IMR-90 (cell line): ENCODE measurements at regions not wholly inside any gene's neighbourhood (a gene's known extent, or its start where the extent isn't known, plus 50 kb on each side); places are given as distances from the start of the nearest gene placed in this dataset.

Source experiments
- ATAC-seq: fragments of 200-7000 bp; cut with Tn5 transposase; 2 replicates; pipeline ENCODE4 v1.9.1; 2020; ENCODE audit warnings: low read depth, mild to moderate bottlenecking, moderate library complexity
- BruUV-seq: library from RNA; stranded (reverse); fragments of 400-500 nt; replicated peaks from 2 replicates; lab custom pipeline; 2021; lab: Mats Ljungman, UMichigan
- CTCF ChIA-PET: fragments of 300-600 bp; formaldehyde crosslinking; extraction: SDS; loops from one replicate; lab custom pipeline; 2021; ENCODE audit warnings: antibody characterized with exemption; lab: Yijun Ruan, JAX
- POLR2A ChIA-PET: fragments of 300-600 bp; sonication (Branson Sonifier 250); formaldehyde crosslinking; loops from one replicate; lab custom pipeline; 2022; ENCODE audit warnings: antibody characterized with exemption; ENCODE audit not compliant: unreplicated experiment; lab: Charles Lee
- DNase-seq: peaks from one replicate; pipeline ENCODE4 v3.0.0; 2013
- H2AFZ ChIP-seq: replicated peaks from 2 replicates; pipeline ENCODE3; 2013; ENCODE audit warnings: low read length, mild to moderate bottlenecking; ENCODE audit not compliant: poor library complexity
- H2AK5ac ChIP-seq: 2 replicates; pipeline ENCODE4 v1.6.1; 2013; ENCODE audit warnings: low read depth, low read length, inconsistent platforms
- H2AK9ac ChIP-seq: replicated peaks from 2 replicates; pipeline ENCODE3; 2013; ENCODE audit warnings: mild to moderate bottlenecking, low read depth, low read length, moderate library complexity; ENCODE audit not compliant: poor library complexity
- H2BK120ac ChIP-seq: 2 replicates; pipeline ENCODE4 v1.6.1; 2013; ENCODE audit warnings: low read depth, low read length, inconsistent platforms
- H2BK15ac ChIP-seq: 3 replicates; pipeline ENCODE4 v1.6.1; 2013; ENCODE audit warnings: low read depth, low read length, inconsistent platforms
- H2BK20ac ChIP-seq: 2 replicates; pipeline ENCODE4 v1.6.1; 2013; ENCODE audit warnings: low read depth, mild to moderate bottlenecking, inconsistent platforms, low read length, moderate library complexity
- H2BK5ac ChIP-seq: 2 replicates; pipeline ENCODE4 v1.6.1; 2013; ENCODE audit warnings: mild to moderate bottlenecking, low read depth, low read length, inconsistent platforms; ENCODE audit not compliant: poor library complexity, severe bottlenecking
- H3K14ac ChIP-seq: replicated peaks from 2 replicates; pipeline ENCODE4 v1.6.1; 2013; ENCODE audit warnings: low read depth, low read length, inconsistent platforms
- H3K18ac ChIP-seq: 2 replicates; pipeline ENCODE4 v1.6.1; 2013; ENCODE audit warnings: low read depth, low read length, control low read depth
- H3K23ac ChIP-seq: 2 replicates; pipeline ENCODE4 v1.6.1; 2013; ENCODE audit warnings: low read depth, low read length, inconsistent platforms
- H3K27ac ChIP-seq: 2 replicates; pipeline ENCODE4 v1.5.1; 2013; ENCODE audit warnings: mild to moderate bottlenecking, control low read depth, low read length; ENCODE audit not compliant: insufficient read depth
- H3K27me3 ChIP-seq: 2 replicates; pipeline ENCODE4 v1.6.1; 2013; ENCODE audit warnings: low read length; ENCODE audit not compliant: control insufficient read depth, insufficient read depth
- H3K36me3 ChIP-seq: 2 replicates; pipeline ENCODE4 v1.6.1; 2013; ENCODE audit warnings: low read length, mixed read lengths; ENCODE audit not compliant: control insufficient read depth, insufficient read depth
- H3K4ac ChIP-seq: 2 replicates; pipeline ENCODE4 v1.6.1; 2013; ENCODE audit warnings: low read depth, low read length, inconsistent platforms
- H3K4me1 ChIP-seq: 2 replicates; pipeline ENCODE4 v1.6.1; 2013; ENCODE audit warnings: low read length, mixed read lengths; ENCODE audit not compliant: control insufficient read depth, insufficient read depth
- H3K4me2 ChIP-seq: 2 replicates; pipeline ENCODE4 v1.6.1; 2013; ENCODE audit warnings: low read depth, mild to moderate bottlenecking, control low read depth, low read length, moderate library complexity
- H3K4me3 ChIP-seq: 2 replicates; pipeline ENCODE4 v1.5.1; 2013; ENCODE audit warnings: low read depth, mild to moderate bottlenecking, control low read depth, low read length, moderate library complexity; ENCODE audit not compliant: insufficient read depth
- H3K56ac ChIP-seq: 2 replicates; pipeline ENCODE4 v1.6.1; 2013; ENCODE audit warnings: low read length, inconsistent platforms; ENCODE audit not compliant: insufficient read depth; ENCODE audit errors: extremely low read depth
- H3K79me1 ChIP-seq, 2 experiments: 2 replicates each; pipeline ENCODE4 v1.6.1; 2013; ENCODE audit warnings: low read length in 2 of 2, inconsistent platforms in 1 of 2, low read depth in 1 of 2
- H3K9ac ChIP-seq: 2 replicates; pipeline ENCODE4 v1.6.1; 2013; ENCODE audit warnings: low read depth, low read length, control low read depth
- H3K9me1 ChIP-seq: 2 replicates; pipeline ENCODE4 v1.6.1; 2013; ENCODE audit warnings: low read length, inconsistent platforms; ENCODE audit not compliant: insufficient read depth
- H3K9me3 ChIP-seq: 2 replicates; pipeline ENCODE4 v1.6.1; 2013; ENCODE audit warnings: low read length; ENCODE audit not compliant: control insufficient read depth, insufficient read depth
- H4K20me1 ChIP-seq: 2 replicates; pipeline ENCODE4 v1.6.1; 2013; ENCODE audit warnings: low read length, inconsistent platforms; ENCODE audit not compliant: insufficient read depth
- H4K5ac ChIP-seq: 2 replicates; pipeline ENCODE4 v1.6.1; 2013; ENCODE audit warnings: mild to moderate bottlenecking, low read depth, low read length, control low read depth
- H4K8ac ChIP-seq, 2 experiments: 2 replicates each; pipeline ENCODE4 v1.6.1; 2013; ENCODE audit warnings: low read depth in 2 of 2, low read length in 2 of 2, control low read depth in 1 of 2, inconsistent platforms in 1 of 2
- H4K91ac ChIP-seq: 2 replicates; pipeline ENCODE4 v1.6.1; 2013; ENCODE audit warnings: low read depth, low read length, inconsistent platforms; ENCODE audit not compliant: insufficient read depth
- BHLHE40 ChIP-seq: fragments of 150-350 bp; IDR thresholded peaks from 2 replicates; pipeline ENCODE4 v1.6.1; 2016; ENCODE audit warnings: mild to moderate bottlenecking, low read depth, low read length
- MAFK ChIP-seq: IDR thresholded peaks from 2 replicates; pipeline ENCODE4 v1.6.1; 2012; ENCODE audit warnings: low read depth, low read length, improper control_type of control experiment
- RAD21 ChIP-seq: IDR thresholded peaks from 2 replicates; pipeline ENCODE4 v1.6.1; 2012; ENCODE audit warnings: low read length, improper control_type of control experiment
- WGBS, 2 experiments: methylation state at CpG; one replicate each; pipeline versions ENCODE4 v1.1.5 to v1.1.7; 2013; ENCODE audit warnings: missing lambda C conversion rate in 2 of 2; ENCODE audit not compliant: insufficient read length in 1 of 2; ENCODE audit errors: extremely low coverage in 2 of 2; 5-methylcytosine and 5-hydroxymethylcytosine counted together
- dilution Hi-C: fragments of 300-500 bp; cut with HindIII; formaldehyde crosslinking; loops from one replicate; pipeline ENCODE4 v1.14.3; 2018; ENCODE audit warnings: low sequenced_read_pairs; ENCODE audit not compliant: unreplicated experiment
- in situ Hi-C: fragments of 300-500 bp; cut with MboI; formaldehyde crosslinking; loops from 3 replicates; pipeline ENCODE4 v1.14.3; 2019; ENCODE audit warnings: low sequenced_read_pairs, inconsistent platforms, mixed read lengths
- intact Hi-C: fragments of 100-400 bp; cut with micrococcal nuclease; formaldehyde crosslinking; loops from 2 replicates; pipeline ENCODE4 v1.10.0; 2022

DNA sequence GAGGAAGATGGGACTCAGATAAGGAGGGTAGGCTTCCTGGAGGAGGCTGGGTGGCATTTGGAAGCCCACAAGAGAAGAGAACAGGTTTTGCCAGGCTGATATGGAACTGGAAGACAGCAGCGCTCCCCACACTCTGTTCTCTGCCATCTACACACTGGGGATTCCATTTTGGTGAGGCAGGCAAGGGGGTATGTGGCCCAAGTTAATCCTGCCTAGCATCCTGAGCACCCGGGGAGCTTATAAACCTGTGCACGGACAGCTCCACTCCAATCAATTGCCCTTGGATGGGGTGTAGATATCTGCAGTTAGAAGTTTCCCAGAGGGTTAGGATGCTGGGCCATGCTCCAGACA is 158.8 kb downstream of the MACROH2A1 start:
- peak overlapping the region; percentile 55 for H3K4ac ChIP-seq
- H4K8ac ChIP-seq, result peak overlapping the region in 1 of 2 experiments; percentile 49; a peak in 1 of 4 replicates
- no peak overlapping the region for H3K4me3 ChIP-seq
- in situ Hi-C loops, result no loop called here
- H4K91ac ChIP-seq, result peak overlapping the region; percentile 62; the same call in 1 of the 2 replicates
- H3K27me3 ChIP-seq, result peaks cover 2% of the 10 kb centered on the region; the same call in 1 of the 2 replicates
- no peak overlapping the region for H3K56ac ChIP-seq
- intact Hi-C loops, result no loop called here
- 0 out of 2 replicates have a peak overlapping the region, but pooled peaks have one; percentile 34 for H4K5ac ChIP-seq
- no peaks in the 10 kb centered on the region for H3K9me3 ChIP-seq
- H2BK5ac ChIP-seq, result no peak overlapping the region
- H2AK9ac ChIP-seq, result peak overlapping the region; percentile 56
- peak overlapping the region; percentile 33; the same call in 1 of the 2 replicates for H3K23ac ChIP-seq
- TF ChIP-seq RAD21, result no peak
- no peak for TF ChIP-seq BHLHE40
- no peak for TF ChIP-seq MAFK
- ChIA-PET POLR2A (no interaction called here), CTCF (interaction anchor here (1.3 kb wide), 1 partner anchor 31 kb away, joined by 5 read pairs; no protein-coding TSS in a partner anchor)
- dilution Hi-C loops, result no loop called here
- H3K4me2 ChIP-seq, result no peak overlapping the region
- H3K79me1 ChIP-seq, result peaks cover 0 to 17% of the 10 kb centered on the region in 2 experiments; a peak in 1 of 4 replicates
- peaks cover 36% of the 10 kb centered on the region for H3K4me1 ChIP-seq
- no peak for ATAC-seq
- H2BK15ac ChIP-seq, result peak overlapping the region; percentile 34; the same call in 1 of the 3 replicates
- H3K9ac ChIP-seq, result no peak overlapping the region
- H3K14ac ChIP-seq, result peak overlapping the region; percentile 94
- no TSS peak for BruUV-seq
- peak overlapping the region; percentile 94 for H2BK120ac ChIP-seq
- no peaks in the 10 kb centered on the region for H4K20me1 ChIP-seq
- DNase-seq, result no peak
- H2BK20ac ChIP-seq, result peak overlapping the region; percentile 53
- H3K36me3 ChIP-seq, result no peaks in the 10 kb centered on the region
- WGBS, 2 experiments, result no CpG with 5 or more reads among the region's 3 CpGs
- 0 out of 2 replicates have a peak overlapping the region, but pooled peaks have one; percentile 40 for H3K18ac ChIP-seq
- H2AK5ac ChIP-seq, result peak overlapping the region; percentile 92
- no peak overlapping the region for H2AFZ ChIP-seq
- no peak overlapping the region for H3K27ac ChIP-seq
- peaks cover 25% of the 10 kb centered on the region for H3K9me1 ChIP-seq
